Breast epithelium (tissue), 3 donors: ENCODE measurements at regions not wholly inside any gene's neighbourhood (a gene's known extent, or its start where the extent isn't known, plus 50 kb on each side); places are given as distances from the start of the nearest gene placed in this dataset.

Experiments
- CTCF ChIP-seq, 3 donors: fragments of 450-650 bp; IDR thresholded peaks; one replicate each; pipeline ENCODE4 v1.5.1; 2016 to 2017; ENCODE audit warnings: antibody characterized with exemption in 3 of 3, mild to moderate bottlenecking in 3 of 3, moderate library complexity in 3 of 3
- POLR2A ChIP-seq: fragments of 450-650 bp; IDR thresholded peaks from one replicate; pipeline ENCODE4 v1.6.1; 2016; ENCODE audit warnings: antibody characterized with exemption, mild to moderate bottlenecking, moderate library complexity

- TF ChIP-seq POLR2A = no peak
- TF ChIP-seq CTCF (IDR thresholded peaks at IDR 0.05) = no peak
Measured at GRCh38 chr18:76137216-76137615, 357.8 kb downstream of the ZNF516 start.
